ENCODE measurements at regions not wholly inside any gene's neighbourhood (a gene's known extent, or its start where the extent isn't known, plus 50 kb on each side); places are given as distances from the start of the nearest gene placed in this dataset.

DNA sequence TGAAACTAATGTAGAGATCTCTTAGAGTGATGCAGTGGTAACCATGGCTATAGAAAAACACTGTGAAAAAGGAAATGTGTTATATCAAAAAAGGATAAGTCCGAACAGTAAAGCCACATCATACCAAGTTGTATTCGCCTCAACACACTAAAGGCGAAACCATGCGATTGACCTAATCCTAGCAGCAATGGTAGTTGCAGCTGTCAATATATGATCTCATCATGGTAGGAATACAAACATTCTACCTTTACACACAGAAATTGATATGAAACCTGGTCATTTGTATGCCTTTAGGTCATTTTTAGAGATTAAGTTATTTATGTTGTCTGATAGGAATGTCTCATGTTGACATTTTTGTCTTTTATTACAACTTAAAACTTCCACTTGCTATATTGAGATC is 271.9 kb downstream of the SLITRK6 start:
- no peaks in the 10 kb centered on the region for H3K36me3 ChIP-seq (replicated peaks; ENCODE audit: insufficient read depth, low read depth)
- no peak overlapping the region for H3K27ac ChIP-seq
- H3K4me3 ChIP-seq, result no peak overlapping the region
- H3K27me3 ChIP-seq, result no peaks in the 10 kb centered on the region
- H3K9me2 ChIP-seq (replicated peaks; ENCODE audit: insufficient read depth), result no peaks in the 10 kb centered on the region
- H3K9me3 ChIP-seq (ENCODE audit: low read depth), result no peaks in the 10 kb centered on the region
- no peak overlapping the region for H2AFZ ChIP-seq
- H4K20me1 ChIP-seq (ENCODE audit: insufficient read depth, poor library complexity, severe bottlenecking), result no peaks in the 10 kb centered on the region
- H3K79me2 ChIP-seq, result no peaks in the 10 kb centered on the region
- DNase-seq (ENCODE audit: low spot score), result no peak
- H3K4me1 ChIP-seq (ENCODE audit: insufficient read depth), result no peaks in the 10 kb centered on the region
- no peak overlapping the region for H3K4me2 ChIP-seq
- TF ChIP-seq EZH2 (IDR thresholded peaks at IDR 0.05; ENCODE audit: borderline replicate concordance) (no peak), EZH2phosphoT487 (IDR thresholded peaks at IDR 0.05; ENCODE audit: low read depth, severe bottlenecking, unreplicated experiment) (no peak)
- TF ChIP-seq, protein P1, sequence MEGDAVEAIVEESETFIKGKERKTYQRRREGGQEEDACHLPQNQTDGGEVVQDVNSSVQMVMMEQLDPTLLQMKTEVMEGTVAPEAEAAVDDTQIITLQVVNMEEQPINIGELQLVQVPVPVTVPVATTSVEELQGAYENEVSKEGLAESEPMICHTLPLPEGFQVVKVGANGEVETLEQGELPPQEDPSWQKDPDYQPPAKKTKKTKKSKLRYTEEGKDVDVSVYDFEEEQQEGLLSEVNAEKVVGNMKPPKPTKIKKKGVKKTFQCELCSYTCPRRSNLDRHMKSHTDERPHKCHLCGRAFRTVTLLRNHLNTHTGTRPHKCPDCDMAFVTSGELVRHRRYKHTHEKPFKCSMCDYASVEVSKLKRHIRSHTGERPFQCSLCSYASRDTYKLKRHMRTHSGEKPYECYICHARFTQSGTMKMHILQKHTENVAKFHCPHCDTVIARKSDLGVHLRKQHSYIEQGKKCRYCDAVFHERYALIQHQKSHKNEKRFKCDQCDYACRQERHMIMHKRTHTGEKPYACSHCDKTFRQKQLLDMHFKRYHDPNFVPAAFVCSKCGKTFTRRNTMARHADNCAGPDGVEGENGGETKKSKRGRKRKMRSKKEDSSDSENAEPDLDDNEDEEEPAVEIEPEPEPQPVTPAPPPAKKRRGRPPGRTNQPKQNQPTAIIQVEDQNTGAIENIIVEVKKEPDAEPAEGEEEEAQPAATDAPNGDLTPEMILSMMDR (IDR thresholded peaks at IDR 0.05; ENCODE audit: poor library complexity), result no peak
- WGBS (ENCODE audit: low lambda C conversion rate, missing lambda C conversion rate), result 92% methylated on average over 4 of the region's 4 CpGs

DNA sequence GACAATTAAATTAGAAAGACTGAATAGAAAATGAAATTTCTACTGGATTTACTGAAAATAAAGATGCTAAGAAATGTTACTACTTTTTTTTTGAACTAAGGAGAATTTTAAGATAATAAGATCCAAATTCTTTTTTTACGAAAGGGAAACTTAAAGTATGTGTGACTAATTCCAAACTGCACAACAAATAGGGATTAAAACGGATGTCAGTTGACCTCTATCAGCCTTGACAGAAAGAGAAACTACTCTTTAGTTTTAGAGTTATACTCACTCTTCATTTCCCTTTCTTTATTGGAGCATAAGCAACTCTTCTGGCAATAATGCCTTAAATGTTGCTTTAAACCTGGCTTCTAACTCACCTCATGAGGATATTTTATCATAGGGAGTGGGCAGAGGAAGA is 273.8 kb downstream of the SLITRK6 start:
- H3K36me3 ChIP-seq (replicated peaks; ENCODE audit: insufficient read depth, low read depth), result no peaks in the 10 kb centered on the region
- H3K9me3 ChIP-seq (ENCODE audit: low read depth), result no peaks in the 10 kb centered on the region
- no peaks in the 10 kb centered on the region for H3K79me2 ChIP-seq
- no peaks in the 10 kb centered on the region for H3K9me2 ChIP-seq (replicated peaks; ENCODE audit: insufficient read depth)
- no peaks in the 10 kb centered on the region for H3K4me1 ChIP-seq (ENCODE audit: insufficient read depth)
- no peak overlapping the region for H3K4me3 ChIP-seq
- H3K27me3 ChIP-seq, result no peaks in the 10 kb centered on the region
- DNase-seq (ENCODE audit: low spot score), result no peak
- no peak overlapping the region for H3K27ac ChIP-seq
- TF ChIP-seq, protein P1 (IDR thresholded peaks at IDR 0.05; ENCODE audit: poor library complexity), result no peak
- TF ChIP-seq EZH2 (IDR thresholded peaks at IDR 0.05; ENCODE audit: borderline replicate concordance) (no peak), EZH2phosphoT487 (IDR thresholded peaks at IDR 0.05; ENCODE audit: low read depth, severe bottlenecking, unreplicated experiment) (no peak)
- H2AFZ ChIP-seq, result no peak overlapping the region
- H3K4me2 ChIP-seq, result no peak overlapping the region
- H4K20me1 ChIP-seq (ENCODE audit: insufficient read depth, poor library complexity, severe bottlenecking), result no peaks in the 10 kb centered on the region
- 88% methylated on average over 2 of the region's 2 CpGs for WGBS (ENCODE audit: low lambda C conversion rate, missing lambda C conversion rate)

DNA sequence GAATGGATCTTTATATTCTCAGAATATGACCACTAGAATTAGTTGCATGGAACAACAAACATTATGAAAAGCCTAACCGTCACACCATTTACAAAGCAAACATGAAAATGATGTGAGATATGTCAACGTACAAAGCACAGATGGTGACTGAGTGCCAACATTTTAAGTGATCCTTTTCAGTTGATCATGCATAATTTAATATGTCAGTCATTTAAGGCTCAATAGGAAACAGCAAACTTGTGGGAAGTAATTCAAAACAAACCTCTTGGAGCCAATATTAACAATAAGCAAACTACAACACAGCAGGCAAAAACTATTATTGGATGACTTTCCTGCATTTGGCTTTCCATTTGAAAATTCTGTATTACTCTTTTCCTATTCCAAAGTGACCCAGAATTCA is 277.6 kb downstream of the SLITRK6 start:
- 60% methylated on average over 2 of the region's 2 CpGs for WGBS (ENCODE audit: low lambda C conversion rate, missing lambda C conversion rate)
- Histone ChIP-seq H3K79me2 (no peaks in the 10 kb centered on the region), H3K9me2 (replicated peaks; ENCODE audit: insufficient read depth) (no peaks in the 10 kb centered on the region), H3K4me3 (no peak overlapping the region), H3K27ac (no peak overlapping the region), H3K9me3 (ENCODE audit: low read depth) (no peaks in the 10 kb centered on the region), H2AFZ (no peak overlapping the region), H4K20me1 (ENCODE audit: insufficient read depth, poor library complexity, severe bottlenecking) (no peaks in the 10 kb centered on the region), H3K27me3 (no peaks in the 10 kb centered on the region), H3K4me1 (ENCODE audit: insufficient read depth) (no peaks in the 10 kb centered on the region), H3K4me2 (no peak overlapping the region), H3K36me3 (replicated peaks; ENCODE audit: insufficient read depth, low read depth) (no peaks in the 10 kb centered on the region)
- DNase-seq (ENCODE audit: low spot score), result no peak
- TF ChIP-seq EZH2phosphoT487 (IDR thresholded peaks at IDR 0.05; ENCODE audit: low read depth, severe bottlenecking, unreplicated experiment) (no peak), EZH2 (IDR thresholded peaks at IDR 0.05; ENCODE audit: borderline replicate concordance) (no peak)
- TF ChIP-seq, protein P1 (IDR thresholded peaks at IDR 0.05; ENCODE audit: poor library complexity), result no peak

DNA sequence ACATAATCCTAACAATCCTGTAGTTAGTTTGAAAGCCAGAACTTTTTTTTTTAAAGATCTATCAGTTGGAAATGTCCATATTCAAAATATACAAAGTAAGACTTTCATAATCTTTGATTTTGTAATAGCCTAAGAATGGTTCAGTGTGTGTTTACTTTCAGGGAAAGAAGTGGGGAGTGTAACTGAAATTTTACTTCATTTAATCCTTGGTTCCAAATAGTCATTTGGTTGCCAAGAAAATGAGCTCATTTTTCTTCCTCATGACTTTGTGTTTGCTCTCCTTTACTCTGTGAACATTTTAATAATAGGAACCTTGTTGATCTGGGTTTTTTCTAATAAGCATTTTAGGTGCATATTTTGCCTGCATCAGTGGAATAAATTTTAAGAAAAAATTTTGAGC is 278.8 kb downstream of the SLITRK6 start:
- no peak for DNase-seq (ENCODE audit: low spot score)
- Histone ChIP-seq H3K36me3 (replicated peaks; ENCODE audit: insufficient read depth, low read depth) (no peaks in the 10 kb centered on the region), H3K9me3 (ENCODE audit: low read depth) (no peaks in the 10 kb centered on the region), H3K4me2 (no peak overlapping the region), H3K9me2 (replicated peaks; ENCODE audit: insufficient read depth) (no peaks in the 10 kb centered on the region), H2AFZ (no peak overlapping the region), H3K4me3 (no peak overlapping the region), H4K20me1 (ENCODE audit: insufficient read depth, poor library complexity, severe bottlenecking) (no peaks in the 10 kb centered on the region), H3K27ac (no peak overlapping the region), H3K27me3 (no peaks in the 10 kb centered on the region), H3K4me1 (ENCODE audit: insufficient read depth) (no peaks in the 10 kb centered on the region), H3K79me2 (no peaks in the 10 kb centered on the region)
- TF ChIP-seq, protein P1 (IDR thresholded peaks at IDR 0.05; ENCODE audit: poor library complexity), result no peak
- TF ChIP-seq EZH2phosphoT487 (IDR thresholded peaks at IDR 0.05; ENCODE audit: low read depth, severe bottlenecking, unreplicated experiment) (no peak), EZH2 (IDR thresholded peaks at IDR 0.05; ENCODE audit: borderline replicate concordance) (no peak)
